GM12878 (cell line): ENCODE measurements at regions not wholly inside any gene's neighbourhood (a gene's known extent, or its start where the extent isn't known, plus 50 kb on each side); places are given as distances from the start of the nearest gene placed in this dataset.

Experiments used
- ATAC-seq: fragments of 200-7000 bp; cut with Tn5 transposase; 3 replicates; pipeline ENCODE4 v1.9.1; 2020; ENCODE audit warnings: mild to moderate bottlenecking, moderate library complexity
- BruUV-seq: library from RNA; stranded (reverse); fragments of 400-500 nt; replicated peaks from 2 replicates; lab custom pipeline; 2021; lab: Mats Ljungman, UMichigan
- CTCF ChIA-PET: fragments of 300-600 bp; sonication (Branson Sonifier 250); formaldehyde crosslinking; extraction: SDS; loops from one replicate; lab custom pipeline; 2021; ENCODE audit warnings: inconsistent platforms; lab: Yijun Ruan, JAX
- POLR2A ChIA-PET: fragments of 350-600 bp; formaldehyde crosslinking; extraction: SDS; loops from one replicate; lab custom pipeline; 2021; ENCODE audit warnings: inconsistent platforms; lab: Charles Lee
- RAD21 ChIA-PET: fragments of 300-600 bp; sonication (Branson Sonifier 250); formaldehyde crosslinking; loops from one replicate; lab custom pipeline; 2023; ENCODE audit warnings: antibody characterized with exemption; ENCODE audit not compliant: unreplicated experiment; lab: Charles Lee
- SMC1A ChIA-PET: fragments of 300-600 bp; sonication (Branson Sonifier 250); formaldehyde crosslinking; loops from one replicate; lab custom pipeline; 2023; ENCODE audit not compliant: unreplicated experiment, uncharacterized antibody; lab: Charles Lee
- DNase-seq: peaks from one replicate; pipeline ENCODE4 v3.0.0-alpha.2; 2011; ENCODE audit warnings: low read depth, low spot score
- FAIRE-seq: peaks from 3 replicates; lab custom pipeline; 2011; peaks lifted over from hg19 to GRCh38; lab: Jason Lieb, UNC
- H2AFZ ChIP-seq: 2 replicates; pipeline ENCODE4 v1.6.0; 2011; ENCODE audit warnings: low read depth, low read length, control low read depth; ENCODE audit not compliant: control insufficient read depth
- H3K27ac ChIP-seq: 2 replicates; pipeline ENCODE4 v1.5.1; 2011; ENCODE audit warnings: control low read depth; ENCODE audit not compliant: control insufficient read depth, insufficient read depth
- H3K27me3 ChIP-seq, 2 experiments: replicated peaks in 1 of 2; 2 replicates each; pipeline versions ENCODE4 v1.6.0 to v1.6.1; 2011; ENCODE audit warnings: low read length in 1 of 2; ENCODE audit not compliant: control insufficient read depth in 2 of 2, insufficient read depth in 2 of 2
- H3K36me3 ChIP-seq, 2 experiments: 2 replicates each; pipeline ENCODE4 v1.5.1; 2011; ENCODE audit warnings: low read length in 1 of 2; ENCODE audit not compliant: control insufficient read depth in 2 of 2, insufficient read depth in 2 of 2
- H3K4me1 ChIP-seq: 2 replicates; pipeline ENCODE4 v1.6.1; 2011; ENCODE audit warnings: mild to moderate bottlenecking, low read length, moderate library complexity, mixed read lengths; ENCODE audit not compliant: control insufficient read depth, insufficient read depth
- H3K4me2 ChIP-seq: 2 replicates; pipeline ENCODE4 v1.6.0; 2011; ENCODE audit warnings: control low read depth; ENCODE audit not compliant: control insufficient read depth, insufficient read depth
- H3K4me3 ChIP-seq: fragments of 200-600 bp; sonication (generic); 2 replicates; pipeline ENCODE4 v1.5.1; 2016
- H3K79me2 ChIP-seq: 2 replicates; pipeline ENCODE4 v1.6.0; 2011; ENCODE audit warnings: low read length; ENCODE audit not compliant: control insufficient read depth, insufficient read depth
- H3K9ac ChIP-seq: 2 replicates; pipeline ENCODE4 v1.8.0; 2011; ENCODE audit warnings: low read length, control low read depth, mixed read lengths; ENCODE audit not compliant: control insufficient read depth, insufficient read depth
- H3K9me3 ChIP-seq: replicated peaks from 3 replicates; pipeline ENCODE4 v1.5.1; 2011; ENCODE audit warnings: mild to moderate bottlenecking, low read length; ENCODE audit not compliant: control insufficient read depth, insufficient read depth
- H4K20me1 ChIP-seq: 2 replicates; pipeline ENCODE4 v1.6.0; 2011; ENCODE audit not compliant: control insufficient read depth, insufficient read depth
- ATF3 ChIP-seq: IDR thresholded peaks from 2 replicates; pipeline ENCODE4 v1.6.1; 2011; ENCODE audit warnings: low read depth, mild to moderate bottlenecking, low read length, moderate library complexity, borderline replicate concordance; ENCODE audit errors: extremely low read depth
- CTCF ChIP-seq, 3 experiments: IDR thresholded peaks in 2 of 3; conservative IDR thresholded peaks in 1 of 3; 2 replicates each; pipeline ENCODE4 v1.5.1; 2011; ENCODE audit warnings: low read depth in 3 of 3, low read length in 3 of 3, mild to moderate bottlenecking in 3 of 3, control low read depth in 2 of 3, moderate library complexity in 2 of 3, inconsistent platforms in 1 of 3, mixed read lengths in 1 of 3; ENCODE audit not compliant: control insufficient read depth in 2 of 3, insufficient read depth in 1 of 3; ENCODE audit errors: extremely low read depth in 1 of 3
- CUX1 ChIP-seq: IDR thresholded peaks from 2 replicates; pipeline ENCODE4 v1.6.1; 2012; ENCODE audit warnings: improper control_type of control experiment, low read depth, low read length; ENCODE audit not compliant: insufficient replicate concordance
- KAT2A ChIP-seq: conservative IDR thresholded peaks from 2 replicates; pipeline ENCODE4 v1.6.1; 2011; ENCODE audit warnings: low read depth, low read length; ENCODE audit not compliant: control insufficient read depth
- NFXL1 ChIP-seq: fragments of 450-650 bp; IDR thresholded peaks from 2 replicates; pipeline ENCODE4 v1.6.1; 2017; ENCODE audit warnings: antibody characterized with exemption, mild to moderate bottlenecking, borderline replicate concordance
- NR2F1 ChIP-seq: fragments of 450-650 bp; conservative IDR thresholded peaks from 2 replicates; pipeline ENCODE4 v1.6.1; 2017; ENCODE audit warnings: mild to moderate bottlenecking
- PAX5 ChIP-seq: IDR thresholded peaks from 2 replicates; pipeline ENCODE4 v1.6.1; 2011; ENCODE audit warnings: low read depth, low read length, borderline replicate concordance
- RCOR1 ChIP-seq: conservative IDR thresholded peaks from 2 replicates; pipeline ENCODE4 v1.6.1; 2012; ENCODE audit warnings: low read depth, low read length, improper control_type of control experiment
- RELA ChIP-seq: fragments of 450-650 bp; IDR thresholded peaks from 2 replicates; pipeline ENCODE4 v1.8.0; 2014; ENCODE audit warnings: borderline replicate concordance; ENCODE audit not compliant: partially characterized antibody
- RUNX3 ChIP-seq: IDR thresholded peaks from 2 replicates; pipeline ENCODE4 v1.6.1; 2012; ENCODE audit warnings: low read length, inconsistent platforms
- SMC3 ChIP-seq: IDR thresholded peaks from 2 replicates; pipeline ENCODE4 v1.6.1; 2011; ENCODE audit warnings: low read length, improper control_type of control experiment, borderline replicate concordance
- SP1 ChIP-seq: IDR thresholded peaks from one replicate; pipeline ENCODE4 v1.6.1; 2011; ENCODE audit warnings: low read depth, low read length
- ZNF384 ChIP-seq: IDR thresholded peaks from 2 replicates; pipeline ENCODE4 v1.6.1; 2012; ENCODE audit warnings: low read depth, mild to moderate bottlenecking, low read length, improper control_type of control experiment, borderline replicate concordance
- WGBS: methylation state at CpG from one replicate; pipeline ENCODE4 v1.1.6; 2016; ENCODE audit warnings: low lambda C conversion rate; ENCODE audit not compliant: insufficient replicate concordance, insufficient coverage; ENCODE audit errors: missing lambda C conversion rate; 5-methylcytosine and 5-hydroxymethylcytosine counted together
- in situ Hi-C: fragments of 300-500 bp; cut with MboI; formaldehyde crosslinking; loops from 9 replicates; pipeline ENCODE4 v1.14.3; 2018; ENCODE audit warnings: mixed read lengths
- intact Hi-C: fragments of 100-400 bp; cut with micrococcal nuclease; formaldehyde crosslinking; loops from one replicate; pipeline ENCODE4 v1.14.2; 2022; ENCODE audit not compliant: unreplicated experiment
- TF ChIP-seq, protein P1 (sequence below): fragments of 450-650 bp; formaldehyde crosslinking; IDR thresholded peaks from 2 replicates; pipeline ENCODE4 v1.4.0; 2020; ENCODE audit warnings: mild to moderate bottlenecking, moderate library complexity

- intact Hi-C loops: no loop called here
- WGBS: 47% methylated on average over 1 of the region's 1 CpG
- TF ChIP-seq NFXL1: no peak
- TF ChIP-seq PAX5: no peak
- no peak for TF ChIP-seq CUX1
- TF ChIP-seq RELA: no peak
- no peak for TF ChIP-seq RUNX3
- no peak for TF ChIP-seq CTCF (IDR thresholded peaks at IDR 0.05 in 2 of 3, conservative IDR thresholded peaks at IDR 0.05 in 1 of 3; ENCODE audit: control insufficient read depth in 2 of 3, extremely low read depth in 1 of 3, insufficient read depth in 1 of 3, low read depth in 3 of 3, low read length in 3 of 3)
- TF ChIP-seq NR2F1: no peak
- TF ChIP-seq ZNF384: no peak
- TF ChIP-seq RCOR1: no peak
- TF ChIP-seq, protein P1, sequence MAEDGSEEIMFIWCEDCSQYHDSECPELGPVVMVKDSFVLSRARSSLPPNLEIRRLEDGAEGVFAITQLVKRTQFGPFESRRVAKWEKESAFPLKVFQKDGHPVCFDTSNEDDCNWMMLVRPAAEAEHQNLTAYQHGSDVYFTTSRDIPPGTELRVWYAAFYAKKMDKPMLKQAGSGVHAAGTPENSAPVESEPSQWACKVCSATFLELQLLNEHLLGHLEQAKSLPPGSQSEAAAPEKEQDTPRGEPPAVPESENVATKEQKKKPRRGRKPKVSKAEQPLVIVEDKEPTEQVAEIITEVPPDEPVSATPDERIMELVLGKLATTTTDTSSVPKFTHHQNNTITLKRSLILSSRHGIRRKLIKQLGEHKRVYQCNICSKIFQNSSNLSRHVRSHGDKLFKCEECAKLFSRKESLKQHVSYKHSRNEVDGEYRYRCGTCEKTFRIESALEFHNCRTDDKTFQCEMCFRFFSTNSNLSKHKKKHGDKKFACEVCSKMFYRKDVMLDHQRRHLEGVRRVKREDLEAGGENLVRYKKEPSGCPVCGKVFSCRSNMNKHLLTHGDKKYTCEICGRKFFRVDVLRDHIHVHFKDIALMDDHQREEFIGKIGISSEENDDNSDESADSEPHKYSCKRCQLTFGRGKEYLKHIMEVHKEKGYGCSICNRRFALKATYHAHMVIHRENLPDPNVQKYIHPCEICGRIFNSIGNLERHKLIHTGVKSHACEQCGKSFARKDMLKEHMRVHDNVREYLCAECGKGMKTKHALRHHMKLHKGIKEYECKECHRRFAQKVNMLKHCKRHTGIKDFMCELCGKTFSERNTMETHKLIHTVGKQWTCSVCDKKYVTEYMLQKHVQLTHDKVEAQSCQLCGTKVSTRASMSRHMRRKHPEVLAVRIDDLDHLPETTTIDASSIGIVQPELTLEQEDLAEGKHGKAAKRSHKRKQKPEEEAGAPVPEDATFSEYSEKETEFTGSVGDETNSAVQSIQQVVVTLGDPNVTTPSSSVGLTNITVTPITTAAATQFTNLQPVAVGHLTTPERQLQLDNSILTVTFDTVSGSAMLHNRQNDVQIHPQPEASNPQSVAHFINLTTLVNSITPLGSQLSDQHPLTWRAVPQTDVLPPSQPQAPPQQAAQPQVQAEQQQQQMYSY (CRISPR knock-in tag): no peak
- TF ChIP-seq ATF3: no peak
- TF ChIP-seq KAT2A: no peak
- no peak for TF ChIP-seq SMC3
- no peak for TF ChIP-seq SP1
- TF ChIP-seq, all 136 proteins: peak for 0
- ChIA-PET CTCF (no interaction called here), RAD21 (no interaction called here), SMC1A (interaction anchor here (0.6 kb wide), 1 partner anchor 196 kb away, joined by 3 read pairs; no protein-coding TSS in a partner anchor), POLR2A (no interaction called here)
- peak; percentile 7 for FAIRE-seq
- Histone ChIP-seq H3K4me1 (no peaks in the 10 kb centered on the region), H3K9ac (no peak overlapping the region), H3K27ac (no peak overlapping the region), H2AFZ (no peak overlapping the region), H3K36me3 (no peaks in the 10 kb centered on the region), H4K20me1 (no peaks in the 10 kb centered on the region), H3K27me3 (no peaks in the 10 kb centered on the region), H3K4me2 (no peak overlapping the region), H3K79me2 (no peaks in the 10 kb centered on the region), H3K9me3 (no peaks in the 10 kb centered on the region), H3K4me3 (no peak overlapping the region)
- in situ Hi-C loops: no loop called here
- no peak for DNase-seq
- ATAC-seq: no peak
- no TSS peak for BruUV-seq
Measured at GRCh38 chr11:112369374-112369773, 108.7 kb upstream of the PLET1 start.
